ENCODE measurements at regions not wholly inside any gene's neighbourhood (a gene's known extent, or its start where the extent isn't known, plus 50 kb on each side); places are given as distances from the start of the nearest gene placed in this dataset.

GRCh38 chr9:99319048-99319447 lies 97.0 kb downstream of the SEC61B start:
- in situ Hi-C loops (cut with HindIII; ENCODE audit: low pct_unique_long_range_greater_than_20kb, low sequenced_read_pairs) = no loop called here
- no peak for DNase-seq (ENCODE audit: low read depth, low spot score)

DNA sequence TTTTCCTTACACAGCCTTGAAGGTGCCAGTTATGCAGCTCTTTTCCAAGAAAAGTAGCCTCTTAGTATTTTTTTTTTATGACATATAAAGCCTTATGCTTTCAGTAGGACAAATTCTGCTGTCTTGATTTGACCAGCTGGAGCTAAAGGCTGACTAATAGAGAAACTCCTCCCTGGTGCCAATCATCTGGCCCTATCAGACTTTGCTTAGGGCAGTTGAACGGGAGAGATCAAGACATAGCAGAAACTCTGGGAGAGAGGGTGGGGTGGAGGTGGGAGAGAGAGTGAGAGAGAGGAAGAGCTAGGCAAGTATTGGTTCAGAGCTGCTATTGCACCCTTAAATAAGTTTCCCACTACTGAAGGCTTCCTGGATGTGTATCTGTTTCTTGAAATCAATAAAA lies 100.2 kb downstream of the SEC61B start:
- no peak for DNase-seq (ENCODE audit: low read depth, low spot score)
- in situ Hi-C loops (cut with HindIII; ENCODE audit: low pct_unique_long_range_greater_than_20kb, low sequenced_read_pairs) = no loop called here

DNA sequence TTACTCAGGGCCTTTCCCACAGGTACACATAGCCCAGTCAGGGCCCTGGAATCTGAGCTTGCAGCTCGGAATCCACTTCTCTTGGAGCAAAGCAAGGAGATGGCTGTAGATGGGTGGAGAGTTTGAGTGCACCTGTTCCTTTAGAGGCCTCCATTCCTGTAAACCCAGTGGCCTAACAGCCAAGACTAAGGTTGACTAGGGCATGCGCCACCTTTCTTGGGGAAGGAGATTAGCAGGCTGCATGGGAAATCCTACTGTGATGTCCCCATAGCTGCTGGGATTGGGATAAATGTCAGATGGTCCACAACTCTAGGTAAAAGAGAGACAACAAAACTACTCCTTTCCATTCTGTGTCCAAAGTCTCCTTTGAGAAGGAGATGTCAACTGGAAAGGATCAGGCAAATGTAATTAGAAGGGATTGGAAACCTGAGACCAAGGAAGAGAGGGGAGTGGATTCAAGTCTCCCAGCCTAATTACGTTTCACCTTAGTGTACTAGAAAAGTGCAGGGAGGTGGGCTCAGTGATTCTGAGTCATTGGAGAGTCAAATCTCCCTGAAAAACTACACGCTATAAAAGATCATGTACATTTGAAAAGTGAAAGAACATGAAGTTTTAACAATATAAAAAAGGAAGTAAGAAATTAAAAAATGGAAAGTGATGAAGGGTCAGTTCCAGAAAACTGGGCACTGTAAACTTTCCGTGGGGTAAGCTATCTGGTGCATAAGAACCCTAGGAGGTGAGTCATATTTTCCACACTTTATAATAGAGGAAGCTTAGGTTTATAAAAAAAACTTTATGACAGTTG lies 104.2 kb downstream of the SEC61B start:
- DNase-seq (ENCODE audit: low read depth, low spot score) = no peak
- in situ Hi-C loops (cut with HindIII; ENCODE audit: low pct_unique_long_range_greater_than_20kb, low sequenced_read_pairs) = no loop called here

DNA sequence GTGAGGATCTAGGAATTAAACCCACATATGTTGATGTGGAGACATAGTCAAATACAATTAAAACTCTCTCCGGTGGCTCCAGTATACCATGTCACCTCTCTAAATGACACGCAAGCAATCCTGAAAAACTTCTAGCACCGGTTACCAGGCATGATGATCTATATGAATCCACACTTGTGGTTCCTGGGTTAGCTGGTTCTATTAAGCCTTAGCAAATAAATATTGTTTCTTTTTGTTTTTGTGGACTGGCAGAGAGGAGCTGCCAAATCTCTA lies 104.8 kb downstream of the SEC61B start:
- in situ Hi-C loops (cut with HindIII; ENCODE audit: low pct_unique_long_range_greater_than_20kb, low sequenced_read_pairs) = no loop called here
- no peak for DNase-seq (ENCODE audit: low read depth, low spot score)

- in situ Hi-C loops (cut with HindIII; ENCODE audit: low pct_unique_long_range_greater_than_20kb, low sequenced_read_pairs) = no loop called here
- DNase-seq (ENCODE audit: low read depth, low spot score) = no peak
Measured at GRCh38 chr9:99327667-99328066, 105.6 kb downstream of the SEC61B start.

- in situ Hi-C loops (cut with HindIII; ENCODE audit: low pct_unique_long_range_greater_than_20kb, low sequenced_read_pairs) = no loop called here
- no peak for DNase-seq (ENCODE audit: low read depth, low spot score)
Measured at GRCh38 chr9:99335280-99335679, 113.2 kb downstream of the SEC61B start.

DNA sequence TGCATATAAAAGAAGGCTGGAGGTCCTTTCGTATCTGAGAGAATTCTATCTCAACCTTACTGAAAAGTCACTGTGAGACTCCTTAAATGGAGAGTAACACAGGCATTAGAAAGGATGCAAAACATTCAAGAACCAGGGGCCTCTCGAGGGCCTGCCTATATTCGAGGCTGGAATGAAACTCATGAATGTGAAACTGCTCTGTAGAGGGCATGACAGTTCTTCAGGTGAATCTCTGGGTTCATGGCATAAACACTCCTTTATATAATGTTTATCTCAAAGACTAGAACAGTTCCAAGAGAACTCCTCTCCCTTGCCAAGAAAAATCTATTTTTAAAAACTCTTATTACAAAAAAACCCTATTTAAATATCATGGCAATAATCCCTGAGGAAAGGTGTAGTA lies 113.9 kb downstream of the SEC61B start:
- in situ Hi-C loops (cut with HindIII; ENCODE audit: low pct_unique_long_range_greater_than_20kb, low sequenced_read_pairs) = no loop called here
- no peak for DNase-seq (ENCODE audit: low read depth, low spot score)

DNA sequence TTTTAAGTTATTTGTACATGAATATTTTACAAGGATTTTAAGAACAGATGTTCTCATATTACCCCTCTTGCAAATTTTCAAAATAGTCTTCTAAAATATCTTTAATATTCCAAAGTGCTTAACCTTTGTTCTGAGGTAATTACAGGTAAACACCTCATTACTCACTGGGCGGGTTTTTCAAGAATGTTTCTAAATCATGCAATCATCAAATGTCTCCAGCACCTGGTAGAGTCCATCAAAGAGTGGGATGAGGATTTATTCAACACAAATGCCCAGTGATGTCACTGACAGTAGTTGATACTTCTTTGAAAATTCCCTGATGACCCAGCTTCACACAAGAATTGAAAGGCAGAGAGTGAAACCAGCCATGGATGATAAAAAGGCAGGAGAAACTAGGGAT lies 114.4 kb downstream of the SEC61B start:
- no peak for DNase-seq (ENCODE audit: low read depth, low spot score)
- in situ Hi-C loops (cut with HindIII; ENCODE audit: low pct_unique_long_range_greater_than_20kb, low sequenced_read_pairs) = no loop called here

- no peak for DNase-seq (ENCODE audit: low read depth, low spot score)
- in situ Hi-C loops (cut with HindIII; ENCODE audit: low pct_unique_long_range_greater_than_20kb, low sequenced_read_pairs) = no loop called here
Measured at GRCh38 chr9:99340281-99340680, 118.2 kb downstream of the SEC61B start.

DNA sequence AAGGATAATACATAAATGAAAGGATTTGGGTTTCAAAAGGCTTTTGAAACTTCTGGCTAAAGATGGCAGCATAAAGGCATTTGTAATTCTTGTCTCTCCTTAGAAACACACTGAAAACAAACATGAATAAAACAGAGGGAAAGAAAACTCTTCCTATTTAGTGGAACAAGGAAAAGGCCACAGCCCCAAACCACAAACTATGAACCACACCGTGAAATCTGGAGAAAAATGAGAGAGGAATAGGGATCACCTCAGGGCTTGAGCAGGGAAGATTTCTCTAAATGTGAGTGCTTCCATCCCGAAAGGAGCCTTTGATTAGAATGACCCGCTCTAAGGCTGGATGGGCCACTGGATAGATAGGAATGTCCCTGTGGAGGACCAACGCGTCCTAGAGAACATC lies 119.6 kb downstream of the SEC61B start:
- in situ Hi-C loops (cut with HindIII; ENCODE audit: low pct_unique_long_range_greater_than_20kb, low sequenced_read_pairs) = no loop called here
- no peak for DNase-seq (ENCODE audit: low read depth, low spot score)

DNA sequence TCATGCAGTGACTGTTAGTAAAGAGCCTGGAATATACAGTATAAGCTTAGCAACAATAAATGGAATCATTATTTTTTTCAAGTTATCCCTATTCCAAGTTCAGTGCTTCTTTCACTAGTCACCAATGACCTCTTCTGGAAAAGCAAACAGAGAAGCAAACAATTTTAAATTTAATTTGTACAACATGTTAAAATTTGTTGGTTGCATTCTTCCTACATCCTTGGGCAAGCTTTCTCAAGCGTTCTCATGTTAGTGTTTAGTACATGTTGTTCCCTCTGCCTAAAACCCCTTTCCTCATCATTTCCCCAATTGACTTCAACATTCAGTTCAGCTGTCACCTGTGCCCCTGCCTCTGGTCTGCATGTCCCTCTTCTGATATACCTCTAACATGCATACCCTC lies 123.4 kb downstream of the SEC61B start:
- in situ Hi-C loops (cut with HindIII; ENCODE audit: low pct_unique_long_range_greater_than_20kb, low sequenced_read_pairs) = no loop called here
- DNase-seq (ENCODE audit: low read depth, low spot score) = no peak

DNA sequence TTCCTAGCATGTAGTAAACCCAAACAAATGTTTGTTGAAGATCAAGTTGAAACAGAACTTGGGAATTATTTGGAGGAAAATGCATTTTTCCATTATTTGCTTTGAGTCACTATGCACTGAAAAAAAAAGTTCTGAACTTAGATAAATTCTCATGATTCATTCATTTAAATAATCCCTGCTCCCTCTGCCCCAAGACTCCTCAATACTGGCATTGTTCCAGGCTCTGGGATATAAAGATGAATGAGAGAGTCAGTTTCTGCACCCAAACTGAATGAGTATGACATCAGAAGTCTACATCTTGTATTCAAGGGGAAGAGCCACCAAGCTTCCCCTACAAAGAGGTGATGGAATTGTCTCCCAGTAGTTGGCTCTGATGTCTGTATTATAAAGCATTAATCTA lies 123.9 kb downstream of the SEC61B start:
- in situ Hi-C loops (cut with HindIII; ENCODE audit: low pct_unique_long_range_greater_than_20kb, low sequenced_read_pairs) = no loop called here
- peak; percentile 53 for DNase-seq (ENCODE audit: low read depth, low spot score)

GRCh38 chr9:99347568-99347967 lies 125.5 kb downstream of the SEC61B start:
- in situ Hi-C loops (cut with HindIII; ENCODE audit: low pct_unique_long_range_greater_than_20kb, low sequenced_read_pairs) = no loop called here
- no peak for DNase-seq (ENCODE audit: low read depth, low spot score)

DNA sequence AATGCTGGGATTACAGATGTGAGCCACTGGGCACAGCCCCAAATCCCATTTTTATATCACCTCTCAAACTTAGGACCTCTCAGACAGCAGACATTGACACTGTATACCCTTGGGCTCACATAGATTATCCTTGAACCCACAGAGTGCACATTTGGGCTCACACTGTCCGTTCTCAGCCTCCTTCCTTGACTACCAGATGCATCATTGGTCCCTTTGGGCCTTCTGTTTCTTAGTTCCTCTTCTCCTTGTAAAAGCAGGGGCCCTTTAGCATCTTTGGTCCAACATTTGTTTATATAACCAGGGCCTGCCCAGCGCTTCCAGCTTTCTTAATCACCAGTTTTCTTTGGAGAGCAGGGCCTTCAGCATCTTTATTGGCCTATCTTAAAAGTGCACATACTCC lies 126.2 kb downstream of the SEC61B start:
- no peak for DNase-seq (ENCODE audit: low read depth, low spot score)
- in situ Hi-C loops (cut with HindIII; ENCODE audit: low pct_unique_long_range_greater_than_20kb, low sequenced_read_pairs) = no loop called here

DNA sequence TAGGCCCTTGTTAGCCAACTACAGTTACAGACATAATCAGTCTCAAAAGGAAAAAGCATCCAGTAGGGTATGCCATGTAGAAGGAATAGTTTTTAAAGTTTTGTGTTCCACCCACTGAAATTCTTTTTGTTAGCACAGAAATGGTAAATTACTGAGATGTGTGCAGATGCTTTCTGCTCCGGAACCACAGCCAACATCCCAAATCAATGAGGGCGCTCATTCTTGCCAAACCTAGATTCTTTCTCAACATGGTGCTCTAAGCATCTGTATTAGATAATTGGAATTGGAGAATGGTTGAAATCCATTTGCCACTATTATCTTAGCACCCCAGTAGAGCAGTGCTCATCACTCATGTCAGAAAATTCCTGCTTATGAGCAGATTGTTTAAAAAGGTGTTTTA lies 127.8 kb downstream of the SEC61B start:
- in situ Hi-C loops (cut with HindIII; ENCODE audit: low pct_unique_long_range_greater_than_20kb, low sequenced_read_pairs) = no loop called here
- no peak for DNase-seq (ENCODE audit: low read depth, low spot score)

DNA sequence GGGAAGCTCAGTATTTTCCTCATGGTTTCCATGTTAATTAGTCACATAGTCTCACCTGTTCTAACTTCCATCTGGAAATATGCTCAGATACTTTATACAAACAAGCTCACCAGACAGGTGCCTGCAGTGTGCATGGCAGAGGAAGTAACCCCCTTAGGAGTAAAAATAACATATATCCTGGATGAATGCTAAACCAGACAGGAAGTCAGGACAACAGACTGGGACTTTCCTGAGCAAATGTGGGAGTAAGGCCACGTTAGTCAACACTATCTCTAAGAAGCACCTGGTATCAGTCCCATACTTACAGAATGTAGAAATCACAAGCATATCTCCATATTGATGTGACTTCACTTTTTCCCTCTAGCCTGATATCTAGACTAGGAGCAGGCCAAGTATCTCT lies 128.4 kb downstream of the SEC61B start:
- no peak for DNase-seq (ENCODE audit: low read depth, low spot score)
- in situ Hi-C loops (cut with HindIII; ENCODE audit: low pct_unique_long_range_greater_than_20kb, low sequenced_read_pairs) = no loop called here

GRCh38 chr9:99351647-99352046 lies 129.6 kb downstream of the SEC61B start:
- peak; percentile 61 for DNase-seq (ENCODE audit: low read depth, low spot score)
- in situ Hi-C loops (cut with HindIII; ENCODE audit: low pct_unique_long_range_greater_than_20kb, low sequenced_read_pairs) = no loop called here

GRCh38 chr9:99352826-99353225 lies 130.7 kb downstream of the SEC61B start:
- in situ Hi-C loops (cut with HindIII; ENCODE audit: low pct_unique_long_range_greater_than_20kb, low sequenced_read_pairs) = no loop called here
- no peak for DNase-seq (ENCODE audit: low read depth, low spot score)

DNA sequence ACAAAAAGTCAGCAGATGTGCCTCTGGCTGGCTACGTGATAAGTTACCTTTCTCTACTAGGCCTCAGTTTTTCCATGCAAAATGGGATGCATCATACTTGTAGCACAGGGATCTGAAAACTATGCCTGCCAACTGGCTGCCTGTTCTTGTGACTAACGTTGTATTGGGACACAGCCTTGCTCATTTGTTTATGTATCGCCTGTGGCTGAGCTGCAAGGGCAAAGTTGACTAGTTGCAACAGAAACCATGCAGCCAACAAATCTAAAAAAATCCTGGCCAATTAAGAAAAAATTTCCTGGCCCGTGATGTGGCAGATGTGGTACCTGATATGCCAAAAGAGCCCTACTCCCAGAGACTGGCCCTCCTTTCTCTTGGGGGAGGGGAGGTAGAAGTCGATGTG lies 131.3 kb downstream of the SEC61B start:
- no peak for DNase-seq (ENCODE audit: low read depth, low spot score)
- in situ Hi-C loops (cut with HindIII; ENCODE audit: low pct_unique_long_range_greater_than_20kb, low sequenced_read_pairs) = no loop called here

DNA sequence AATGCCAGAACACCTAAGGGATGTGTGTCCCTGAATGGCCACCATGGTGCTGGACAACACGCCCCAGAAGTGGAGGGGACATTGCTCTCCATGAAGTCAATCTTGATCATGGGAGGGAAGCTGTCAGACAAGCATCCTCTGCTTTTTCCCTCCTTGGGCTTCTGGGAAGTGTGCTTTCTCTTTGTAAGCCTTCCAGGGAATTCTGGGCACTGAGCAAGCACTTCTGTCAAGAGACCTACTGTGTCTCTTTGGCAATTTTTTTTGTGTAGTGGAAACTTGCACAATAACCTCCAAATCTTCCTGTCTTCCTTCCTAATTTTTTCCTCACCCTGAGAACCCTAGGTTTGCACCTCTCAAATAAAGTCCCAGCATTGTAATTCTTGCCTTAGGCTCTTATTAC lies 132.0 kb downstream of the SEC61B start:
- no peak for DNase-seq (ENCODE audit: low read depth, low spot score)
- in situ Hi-C loops (cut with HindIII; ENCODE audit: low pct_unique_long_range_greater_than_20kb, low sequenced_read_pairs) = no loop called here
